ENCODE measurements at regions not wholly inside any gene's neighbourhood (a gene's known extent, or its start where the extent isn't known, plus 50 kb on each side); places are given as distances from the start of the nearest gene placed in this dataset.

GRCh38 chr10:4024027-4024426 is 239.0 kb upstream of the KLF6 start:
- H3K4me3 Mint-ChIP-seq, result no peak overlapping the region
- Histone ChIP-seq H3K36me3 (ENCODE audit: insufficient read depth, low read length) (no peaks in the 10 kb centered on the region), H3K27ac (ENCODE audit: low read depth, low read length) (no peak overlapping the region), H3K9me3 (ENCODE audit: low read length) (no peaks in the 10 kb centered on the region), H3K4me3 (ENCODE audit: low read length) (no peak overlapping the region), H3K27me3 (ENCODE audit: insufficient read depth, low read length, poor library complexity, severe bottlenecking) (no peaks in the 10 kb centered on the region), H3K4me1 (ENCODE audit: insufficient read depth, low read length) (no peaks in the 10 kb centered on the region)
- no peaks in the 10 kb centered on the region for H3K36me3 Mint-ChIP-seq
- DNase-seq, result no peak
- ChIA-PET CTCF (no interaction called here), POLR2A (no interaction called here)
- H3K9me3 Mint-ChIP-seq, result no peaks in the 10 kb centered on the region
- no peak overlapping the region for H3K27ac Mint-ChIP-seq
- H3K4me1 Mint-ChIP-seq, result peaks cover 4 to 9% (median 7%) of the 10 kb centered on the region in 3 donors
- H3K27me3 Mint-ChIP-seq, result no peaks in the 10 kb centered on the region

- ChIA-PET POLR2A (no interaction called here), CTCF (no interaction called here)
- no peak for DNase-seq
- Mint-ChIP-seq H3K9me3 (no peaks in the 10 kb centered on the region), H3K27me3 (no peaks in the 10 kb centered on the region), H3K27ac (no peak overlapping the region), H3K4me1 (peaks cover 4 to 18% (median 16%) of the 10 kb centered on the region in 3 donors), H3K4me3 (no peak overlapping the region), H3K36me3 (no peaks in the 10 kb centered on the region)
- Histone ChIP-seq H3K27me3 (ENCODE audit: insufficient read depth, low read length, poor library complexity, severe bottlenecking) (no peaks in the 10 kb centered on the region), H3K4me3 (ENCODE audit: low read length) (no peak overlapping the region), H3K4me1 (ENCODE audit: insufficient read depth, low read length) (no peaks in the 10 kb centered on the region), H3K36me3 (ENCODE audit: insufficient read depth, low read length) (no peaks in the 10 kb centered on the region), H3K9me3 (ENCODE audit: low read length) (no peaks in the 10 kb centered on the region), H3K27ac (ENCODE audit: low read depth, low read length) (no peak overlapping the region)
Observed at GRCh38 chr10:4022473-4022872, 237.5 kb upstream of the KLF6 start.

- POLR2A ChIA-PET, result interaction anchor here (0.7 kb wide), 1 partner anchor 134 kb away, joined by 4 read pairs; no protein-coding TSS in a partner anchor
- H3K36me3 ChIP-seq (ENCODE audit: insufficient read depth, low read length), result no peaks in the 10 kb centered on the region
- Mint-ChIP-seq H3K4me1 (peaks cover 4 to 18% (median 16%) of the 10 kb centered on the region in 3 donors), H3K4me3 (peak overlapping the region in 1 of 7 donors; percentile 48), H3K36me3 (no peaks in the 10 kb centered on the region), H3K27ac (peak overlapping the region in 1 of 8 donors; percentile 6), H3K9me3 (no peaks in the 10 kb centered on the region), H3K27me3 (no peaks in the 10 kb centered on the region)
- CTCF ChIA-PET, result no interaction called here
- no peaks in the 10 kb centered on the region for H3K27me3 ChIP-seq (ENCODE audit: insufficient read depth, low read length, poor library complexity, severe bottlenecking)
- H3K4me3 ChIP-seq (ENCODE audit: low read length), result no peak overlapping the region
- no peaks in the 10 kb centered on the region for H3K4me1 ChIP-seq (ENCODE audit: insufficient read depth, low read length)
- DNase-seq, result no peak
- no peaks in the 10 kb centered on the region for H3K9me3 ChIP-seq (ENCODE audit: low read length)
- no peak overlapping the region for H3K27ac ChIP-seq (ENCODE audit: low read depth, low read length)
Observed at GRCh38 chr10:4020631-4021030, 235.6 kb upstream of the KLF6 start.

GRCh38 chr10:4018054-4018511 is 233.1 kb upstream of the KLF6 start:
- no peak for DNase-seq
- H3K27me3 Mint-ChIP-seq, result no peaks in the 10 kb centered on the region
- H3K36me3 Mint-ChIP-seq, result no peaks in the 10 kb centered on the region
- H3K27ac ChIP-seq (ENCODE audit: low read depth, low read length), result no peak overlapping the region
- H3K9me3 Mint-ChIP-seq, result no peaks in the 10 kb centered on the region
- no peaks in the 10 kb centered on the region for H3K36me3 ChIP-seq (ENCODE audit: insufficient read depth, low read length)
- CTCF ChIA-PET, result no interaction called here
- no peak overlapping the region for H3K4me3 Mint-ChIP-seq
- H3K4me1 ChIP-seq (ENCODE audit: insufficient read depth, low read length), result no peaks in the 10 kb centered on the region
- H3K27me3 ChIP-seq (ENCODE audit: insufficient read depth, low read length, poor library complexity, severe bottlenecking), result no peaks in the 10 kb centered on the region
- H3K4me3 ChIP-seq (ENCODE audit: low read length), result no peak overlapping the region
- peak overlapping the region in 2 of 8 donors; percentile 30 to 46 for H3K27ac Mint-ChIP-seq
- POLR2A ChIA-PET, result interaction anchor here (0.6 kb wide), 1 partner anchor 27 kb away, joined by 3 read pairs; no protein-coding TSS in a partner anchor
- H3K4me1 Mint-ChIP-seq, result peaks cover 11 to 27% (median 26%) of the 10 kb centered on the region in 3 donors
- no peaks in the 10 kb centered on the region for H3K9me3 ChIP-seq (ENCODE audit: low read length)

GRCh38 chr10:4017336-4017735 is 232.3 kb upstream of the KLF6 start:
- no peak for DNase-seq
- CTCF ChIA-PET, result no interaction called here
- Histone ChIP-seq H3K27ac (ENCODE audit: low read depth, low read length) (no peak overlapping the region), H3K9me3 (ENCODE audit: low read length) (no peaks in the 10 kb centered on the region), H3K27me3 (ENCODE audit: insufficient read depth, low read length, poor library complexity, severe bottlenecking) (no peaks in the 10 kb centered on the region), H3K36me3 (ENCODE audit: insufficient read depth, low read length) (no peaks in the 10 kb centered on the region), H3K4me3 (ENCODE audit: low read length) (no peak overlapping the region), H3K4me1 (ENCODE audit: insufficient read depth, low read length) (no peaks in the 10 kb centered on the region)
- H3K27ac Mint-ChIP-seq, result no peak overlapping the region
- H3K27me3 Mint-ChIP-seq, result no peaks in the 10 kb centered on the region
- H3K4me1 Mint-ChIP-seq, result peaks cover 16 to 33% (median 32%) of the 10 kb centered on the region in 3 donors
- POLR2A ChIA-PET, result no interaction called here
- no peak overlapping the region for H3K4me3 Mint-ChIP-seq
- H3K9me3 Mint-ChIP-seq, result no peaks in the 10 kb centered on the region
- no peaks in the 10 kb centered on the region for H3K36me3 Mint-ChIP-seq

- peak overlapping the region in 1 of 8 donors; percentile 24 for H3K27ac Mint-ChIP-seq
- peaks cover 16 to 34% (median 32%) of the 10 kb centered on the region in 3 donors for H3K4me1 Mint-ChIP-seq
- Histone ChIP-seq H3K27me3 (ENCODE audit: insufficient read depth, low read length, poor library complexity, severe bottlenecking) (no peaks in the 10 kb centered on the region), H3K4me3 (ENCODE audit: low read length) (no peak overlapping the region), H3K4me1 (ENCODE audit: insufficient read depth, low read length) (no peaks in the 10 kb centered on the region), H3K27ac (ENCODE audit: low read depth, low read length) (no peak overlapping the region), H3K36me3 (ENCODE audit: insufficient read depth, low read length) (no peaks in the 10 kb centered on the region), H3K9me3 (ENCODE audit: low read length) (no peaks in the 10 kb centered on the region)
- H3K4me3 Mint-ChIP-seq, result no peak overlapping the region
- no peak for DNase-seq
- H3K36me3 Mint-ChIP-seq, result no peaks in the 10 kb centered on the region
- CTCF ChIA-PET, result no interaction called here
- POLR2A ChIA-PET, result no interaction called here
- no peaks in the 10 kb centered on the region for H3K27me3 Mint-ChIP-seq
- H3K9me3 Mint-ChIP-seq, result no peaks in the 10 kb centered on the region
Observed at GRCh38 chr10:4016214-4016740, 231.3 kb upstream of the KLF6 start.

- peak overlapping the region in 2 of 8 donors; percentile 5 to 40 for H3K27ac Mint-ChIP-seq
- CTCF ChIA-PET, result interaction anchor here (0.7 kb wide), 1 partner anchor 477 kb away, joined by 3 read pairs; no protein-coding TSS in a partner anchor
- no peak overlapping the region for H3K27ac ChIP-seq (ENCODE audit: low read depth, low read length)
- H3K4me3 ChIP-seq (ENCODE audit: low read length), result no peak overlapping the region
- POLR2A ChIA-PET, result interaction anchor here (0.5 kb wide), 1 partner anchor 9 kb away, joined by 3 read pairs; no protein-coding TSS in a partner anchor
- H3K36me3 Mint-ChIP-seq, result no peaks in the 10 kb centered on the region
- DNase-seq, result no peak
- H3K4me1 ChIP-seq (ENCODE audit: insufficient read depth, low read length), result no peaks in the 10 kb centered on the region
- peaks cover 12 to 28% (median 27%) of the 10 kb centered on the region in 3 donors for H3K4me1 Mint-ChIP-seq
- peak overlapping the region in 4 of 7 donors; percentile 23 to 50 (median 41) for H3K4me3 Mint-ChIP-seq
- H3K36me3 ChIP-seq (ENCODE audit: insufficient read depth, low read length), result no peaks in the 10 kb centered on the region
- H3K9me3 Mint-ChIP-seq, result no peaks in the 10 kb centered on the region
- H3K27me3 ChIP-seq (ENCODE audit: insufficient read depth, low read length, poor library complexity, severe bottlenecking), result no peaks in the 10 kb centered on the region
- H3K9me3 ChIP-seq (ENCODE audit: low read length), result no peaks in the 10 kb centered on the region
- no peaks in the 10 kb centered on the region for H3K27me3 Mint-ChIP-seq
Observed at GRCh38 chr10:4013651-4014121, 228.7 kb upstream of the KLF6 start.

GRCh38 chr10:4012848-4013247 is 227.8 kb upstream of the KLF6 start:
- H3K4me1 ChIP-seq (ENCODE audit: insufficient read depth, low read length), result no peaks in the 10 kb centered on the region
- H3K9me3 ChIP-seq (ENCODE audit: low read length), result no peaks in the 10 kb centered on the region
- Mint-ChIP-seq H3K9me3 (no peaks in the 10 kb centered on the region), H3K27ac (no peak overlapping the region), H3K27me3 (no peaks in the 10 kb centered on the region), H3K4me3 (no peak overlapping the region), H3K4me1 (peaks cover 12 to 21% (median 20%) of the 10 kb centered on the region in 3 donors), H3K36me3 (no peaks in the 10 kb centered on the region)
- no peak overlapping the region for H3K27ac ChIP-seq (ENCODE audit: low read depth, low read length)
- no peaks in the 10 kb centered on the region for H3K36me3 ChIP-seq (ENCODE audit: insufficient read depth, low read length)
- no peaks in the 10 kb centered on the region for H3K27me3 ChIP-seq (ENCODE audit: insufficient read depth, low read length, poor library complexity, severe bottlenecking)
- no peak overlapping the region for H3K4me3 ChIP-seq (ENCODE audit: low read length)
- CTCF ChIA-PET, result interaction anchor here (1.0 kb wide), 1 partner anchor 13 kb away, joined by 3 read pairs; no protein-coding TSS in a partner anchor
- POLR2A ChIA-PET, result no interaction called here
- no peak for DNase-seq

All from CD8-positive, alpha-beta memory T cell (primary cell).